ENCODE measurements at regions not wholly inside any gene's neighbourhood (a gene's known extent, or its start where the extent isn't known, plus 50 kb on each side); places are given as distances from the start of the nearest gene placed in this dataset.

DNA sequence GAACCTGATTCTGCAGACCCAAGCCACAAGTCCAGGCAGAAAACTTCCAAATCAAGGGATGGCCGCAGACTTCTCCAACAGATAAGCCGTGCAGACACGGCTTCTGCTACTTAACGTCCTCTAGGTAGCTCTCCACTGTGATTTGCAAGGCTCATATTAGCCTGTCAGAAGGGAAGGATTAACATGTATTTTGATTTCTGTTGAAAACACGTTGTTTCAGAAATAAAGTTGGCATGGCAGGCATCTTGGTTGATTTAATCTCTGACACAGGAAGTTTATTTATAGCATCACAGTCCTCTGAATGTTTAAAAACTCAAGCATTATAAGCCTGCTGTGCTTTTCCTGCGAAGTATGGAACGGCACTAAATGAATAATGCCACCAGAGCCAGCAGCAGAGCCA, 166.8 kb upstream of the TOX3 start:
- TF ChIP-seq, protein P1, sequence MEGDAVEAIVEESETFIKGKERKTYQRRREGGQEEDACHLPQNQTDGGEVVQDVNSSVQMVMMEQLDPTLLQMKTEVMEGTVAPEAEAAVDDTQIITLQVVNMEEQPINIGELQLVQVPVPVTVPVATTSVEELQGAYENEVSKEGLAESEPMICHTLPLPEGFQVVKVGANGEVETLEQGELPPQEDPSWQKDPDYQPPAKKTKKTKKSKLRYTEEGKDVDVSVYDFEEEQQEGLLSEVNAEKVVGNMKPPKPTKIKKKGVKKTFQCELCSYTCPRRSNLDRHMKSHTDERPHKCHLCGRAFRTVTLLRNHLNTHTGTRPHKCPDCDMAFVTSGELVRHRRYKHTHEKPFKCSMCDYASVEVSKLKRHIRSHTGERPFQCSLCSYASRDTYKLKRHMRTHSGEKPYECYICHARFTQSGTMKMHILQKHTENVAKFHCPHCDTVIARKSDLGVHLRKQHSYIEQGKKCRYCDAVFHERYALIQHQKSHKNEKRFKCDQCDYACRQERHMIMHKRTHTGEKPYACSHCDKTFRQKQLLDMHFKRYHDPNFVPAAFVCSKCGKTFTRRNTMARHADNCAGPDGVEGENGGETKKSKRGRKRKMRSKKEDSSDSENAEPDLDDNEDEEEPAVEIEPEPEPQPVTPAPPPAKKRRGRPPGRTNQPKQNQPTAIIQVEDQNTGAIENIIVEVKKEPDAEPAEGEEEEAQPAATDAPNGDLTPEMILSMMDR (IDR thresholded peaks at IDR 0.05), result no peak
- TF ChIP-seq POLR2A (IDR thresholded peaks at IDR 0.05), result no peak
